ENCODE measurements at regions not wholly inside any gene's neighbourhood (a gene's known extent, or its start where the extent isn't known, plus 50 kb on each side); places are given as distances from the start of the nearest gene placed in this dataset.

DNA sequence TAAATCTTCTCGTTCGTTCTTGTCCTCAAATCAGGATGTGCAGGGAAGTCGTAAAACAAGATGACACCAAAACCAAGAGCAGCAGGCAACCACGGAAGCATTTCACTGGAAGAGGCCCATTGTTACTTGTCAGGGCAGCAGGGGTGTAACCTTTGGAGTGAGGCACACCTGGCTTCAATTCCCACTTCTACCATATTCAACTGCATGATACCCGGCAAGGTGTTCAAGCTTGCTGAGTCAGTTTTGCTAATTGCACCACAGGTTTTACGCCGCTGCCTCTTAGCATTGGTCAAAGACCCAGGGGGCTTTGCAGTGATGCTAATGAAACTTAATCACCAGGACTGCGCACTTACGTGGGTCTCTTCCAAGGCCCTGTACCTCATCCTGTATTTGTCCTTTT, 50.0 kb upstream of the PTER start:
- H3K18ac ChIP-seq (ENCODE audit: extremely low read depth, low read length), result no peak overlapping the region
- H3K4me3 ChIP-seq (ENCODE audit: extremely low read depth in 1 of 4, insufficient read depth in 2 of 4, low read depth in 3 of 4, low read length in 4 of 4), result peak overlapping the region in 2 of 4 experiments; percentile 0 to 46; a peak in 2 of 8 replicates
- 10% methylated on average over 9 of the region's 9 CpGs; no CpG with 5 or more reads in 1 of the 2 experiments for WGBS, 2 experiments (ENCODE audit: extremely low coverage in 1 of 2, insufficient coverage in 1 of 2, insufficient read length in 1 of 2, insufficient replicate concordance in 2 of 2, low coverage in 1 of 2, low lambda C conversion rate in 2 of 2, missing lambda C conversion rate in 1 of 2)
- POLR2A ChIA-PET (ENCODE audit: partially characterized antibody), result interaction anchor here (0.6 to 0.8 kb wide), 2 partner anchors 41 to 54 kb away, joined by 3 read pairs; no protein-coding TSS in a partner anchor
- H4K91ac ChIP-seq (replicated peaks; ENCODE audit: insufficient read length, low read length), result no peak overlapping the region
- H3K36me3 ChIP-seq (ENCODE audit: control insufficient read depth in 2 of 4, insufficient read depth in 4 of 4, low read length in 3 of 4), result no peaks in the 10 kb centered on the region
- H2BK15ac ChIP-seq (ENCODE audit: low read length), result no peak overlapping the region
- DNase-seq (ENCODE audit: low read depth in 1 of 2, low spot score in 2 of 2), result peak; percentile 63 to 64
- H2AFZ ChIP-seq (ENCODE audit: low read length), result no peak overlapping the region
- H4K5ac ChIP-seq (ENCODE audit: insufficient read length, low read depth, low read length), result no peak overlapping the region
- H2BK20ac ChIP-seq (ENCODE audit: low read length), result no peak overlapping the region
- peaks cover 0 to 19% of the 10 kb centered on the region in 2 experiments; a peak in 2 of 4 replicates for H3K79me2 ChIP-seq (ENCODE audit: control insufficient read depth in 1 of 2, insufficient read depth in 2 of 2, low read length in 2 of 2)
- H3K27ac ChIP-seq (ENCODE audit: low read depth, low read length), result peak overlapping the region; percentile 56; the same call in 1 of the 2 replicates
- no peak overlapping the region for H3K23ac ChIP-seq (ENCODE audit: insufficient read length)
- H3K4me1 ChIP-seq (replicated peaks in 1 of 4; ENCODE audit: control insufficient read depth in 3 of 4, insufficient read depth in 4 of 4, low read length in 3 of 4), result peaks cover 4 to 20% (median 13%) of the 10 kb centered on the region in 4 experiments
- no peaks in the 10 kb centered on the region for H4K20me1 ChIP-seq (replicated peaks in 1 of 2; ENCODE audit: control insufficient read depth in 1 of 2, insufficient read depth in 2 of 2, low read length in 2 of 2)
- H3K9me3 ChIP-seq (ENCODE audit: insufficient read depth in 2 of 2, low read depth in 1 of 2, low read length in 1 of 2), result no peaks in the 10 kb centered on the region
- H3K23me2 ChIP-seq (ENCODE audit: low read depth, low read length), result no peaks in the 10 kb centered on the region
- no peak overlapping the region for H3K4ac ChIP-seq (replicated peaks; ENCODE audit: insufficient read length, low read depth, low read length)
- CTCF ChIA-PET (ENCODE audit: partially characterized antibody), result interaction anchor here (0.6 to 0.9 kb wide), 3 partner anchors 143 to 1055 kb away, joined by 3 to 4 read pairs (median 3); no protein-coding TSS in a partner anchor
- H2AK5ac ChIP-seq (ENCODE audit: low read depth, low read length), result no peak overlapping the region
- no peak overlapping the region for H3K56ac ChIP-seq (replicated peaks; ENCODE audit: insufficient read length, low read depth, low read length)
- peak overlapping the region; percentile 30 to 65; a peak in 3 of 4 replicates for H3K4me2 ChIP-seq (ENCODE audit: insufficient read depth in 1 of 2, low read depth in 2 of 2, low read length in 2 of 2)
- no peak overlapping the region for H3K14ac ChIP-seq (ENCODE audit: insufficient read length)
- H2BK5ac ChIP-seq (ENCODE audit: low read depth, low read length), result no peak overlapping the region
- H3K79me1 ChIP-seq (ENCODE audit: low read depth, low read length), result no peaks in the 10 kb centered on the region
- peak; percentile 98 for FAIRE-seq
- H3K27me3 ChIP-seq (replicated peaks in 1 of 4; ENCODE audit: control insufficient read depth in 3 of 4, extremely low read depth in 1 of 4, insufficient read depth in 3 of 4, low read length in 3 of 4), result no peaks in the 10 kb centered on the region
- no peak overlapping the region for H2BK120ac ChIP-seq (replicated peaks; ENCODE audit: low read depth, low read length)
- H4K8ac ChIP-seq (ENCODE audit: extremely low read depth, insufficient read depth, low read length), result no peak overlapping the region
- peak overlapping the region in 1 of 4 experiments; percentile 50; a peak in 1 of 7 replicates for H3K9ac ChIP-seq (replicated peaks in 1 of 4; ENCODE audit: extremely low read depth in 1 of 4, low read depth in 3 of 4, low read length in 3 of 4)
- no peak overlapping the region for H2BK12ac ChIP-seq (ENCODE audit: low read depth, low read length)
- TF ChIP-seq SRF (IDR thresholded peaks at IDR 0.05; ENCODE audit: low read depth, low read length), result no peak
- TF ChIP-seq, protein P1, sequence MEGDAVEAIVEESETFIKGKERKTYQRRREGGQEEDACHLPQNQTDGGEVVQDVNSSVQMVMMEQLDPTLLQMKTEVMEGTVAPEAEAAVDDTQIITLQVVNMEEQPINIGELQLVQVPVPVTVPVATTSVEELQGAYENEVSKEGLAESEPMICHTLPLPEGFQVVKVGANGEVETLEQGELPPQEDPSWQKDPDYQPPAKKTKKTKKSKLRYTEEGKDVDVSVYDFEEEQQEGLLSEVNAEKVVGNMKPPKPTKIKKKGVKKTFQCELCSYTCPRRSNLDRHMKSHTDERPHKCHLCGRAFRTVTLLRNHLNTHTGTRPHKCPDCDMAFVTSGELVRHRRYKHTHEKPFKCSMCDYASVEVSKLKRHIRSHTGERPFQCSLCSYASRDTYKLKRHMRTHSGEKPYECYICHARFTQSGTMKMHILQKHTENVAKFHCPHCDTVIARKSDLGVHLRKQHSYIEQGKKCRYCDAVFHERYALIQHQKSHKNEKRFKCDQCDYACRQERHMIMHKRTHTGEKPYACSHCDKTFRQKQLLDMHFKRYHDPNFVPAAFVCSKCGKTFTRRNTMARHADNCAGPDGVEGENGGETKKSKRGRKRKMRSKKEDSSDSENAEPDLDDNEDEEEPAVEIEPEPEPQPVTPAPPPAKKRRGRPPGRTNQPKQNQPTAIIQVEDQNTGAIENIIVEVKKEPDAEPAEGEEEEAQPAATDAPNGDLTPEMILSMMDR (IDR thresholded peaks at IDR 0.05; ENCODE audit: control extremely low read depth in 1 of 3, insufficient read depth in 1 of 3, low read depth in 1 of 3, low read length in 3 of 3), result no peak
- TF ChIP-seq BRCA1 (IDR thresholded peaks at IDR 0.05; ENCODE audit: low read depth, low read length), result no peak
- TF ChIP-seq SUZ12 (IDR thresholded peaks at IDR 0.05; ENCODE audit: low read length), result no peak
- TF ChIP-seq GTF2F1 (IDR thresholded peaks at IDR 0.05; ENCODE audit: borderline replicate concordance, low read depth, low read length), result no peak
- TF ChIP-seq TEAD4 (IDR thresholded peaks at IDR 0.05; ENCODE audit: low read depth, low read length), result no peak
- peak; percentile 34 to 72 for TF ChIP-seq POLR2A (IDR thresholded peaks at IDR 0.05; ENCODE audit: control extremely low read depth in 1 of 2, low read depth in 2 of 2, low read length in 2 of 2)
- TF ChIP-seq SP4 (IDR thresholded peaks at IDR 0.05; ENCODE audit: low read length), result no peak
- TF ChIP-seq CHD2 (IDR thresholded peaks at IDR 0.05; ENCODE audit: low read length), result no peak
- TF ChIP-seq SP1 (IDR thresholded peaks at IDR 0.05; ENCODE audit: low read depth, low read length), result peak; percentile 58; the same call in 1 of the 2 replicates
- no peak for TF ChIP-seq GABPA (IDR thresholded peaks at IDR 0.05; ENCODE audit: borderline replicate concordance, insufficient read depth, low read length)
- no peak for TF ChIP-seq SAP30 (IDR thresholded peaks at IDR 0.05; ENCODE audit: insufficient read depth, insufficient replicate concordance, low read length)
- TF ChIP-seq SIRT6 (IDR thresholded peaks at IDR 0.05; ENCODE audit: low read length), result no peak
